GM10248 (cell line): ENCODE measurements at regions not wholly inside any gene's neighbourhood (a gene's known extent, or its start where the extent isn't known, plus 50 kb on each side); places are given as distances from the start of the nearest gene placed in this dataset.

Experiments used
- CTCF ChIA-PET: fragments of 300-600 bp; sonication (Branson Sonifier 250); formaldehyde crosslinking; extraction: SDS; loops from one replicate; lab custom pipeline; 2021; ENCODE audit warnings: antibody characterized with exemption; lab: Yijun Ruan, JAX
- POLR2A ChIA-PET: fragments of 350-650 bp; sonication (Branson Sonifier 250); formaldehyde crosslinking; extraction: SDS; loops from one replicate; lab custom pipeline; 2020; ENCODE audit warnings: antibody characterized with exemption; lab: Yijun Ruan, JAX
- DNase-seq: peaks from one replicate; pipeline ENCODE4 v3.0.0; 2012; ENCODE audit errors: extremely low spot score
- TF ChIP-seq, protein P1 (sequence below): IDR thresholded peaks from 2 replicates; pipeline ENCODE4 v1.5.1; 2012; ENCODE audit warnings: mild to moderate bottlenecking, low read depth; ENCODE audit errors: extremely low read depth, missing control alignments, control extremely low read depth

DNA sequence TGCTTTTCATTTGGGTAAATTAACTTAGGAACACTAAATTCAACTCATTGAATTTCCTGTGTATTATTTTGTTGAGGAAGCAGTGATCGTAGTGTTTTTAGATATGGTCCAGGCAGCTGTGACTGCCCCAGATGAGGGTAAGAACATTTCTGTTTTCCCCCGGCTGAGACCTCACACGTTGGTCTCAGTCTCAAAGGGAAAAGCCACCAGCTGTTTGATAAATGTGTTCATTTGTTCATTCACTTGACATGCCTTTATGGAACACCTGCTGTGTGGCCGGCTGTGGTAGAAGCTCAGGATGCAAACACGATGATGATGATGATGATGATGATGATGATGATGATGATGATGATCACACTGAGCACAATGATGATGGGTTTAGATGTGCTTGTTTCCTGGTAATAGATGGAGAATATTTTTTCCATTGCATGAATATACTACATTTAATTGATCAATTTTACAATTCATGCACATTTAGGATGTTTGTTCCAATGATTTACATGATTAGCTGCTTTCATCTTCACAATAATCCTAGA lies 125.6 kb upstream of the ZNF32 start:
- no peak for DNase-seq
- POLR2A ChIA-PET: no interaction called here
- TF ChIP-seq, protein P1, sequence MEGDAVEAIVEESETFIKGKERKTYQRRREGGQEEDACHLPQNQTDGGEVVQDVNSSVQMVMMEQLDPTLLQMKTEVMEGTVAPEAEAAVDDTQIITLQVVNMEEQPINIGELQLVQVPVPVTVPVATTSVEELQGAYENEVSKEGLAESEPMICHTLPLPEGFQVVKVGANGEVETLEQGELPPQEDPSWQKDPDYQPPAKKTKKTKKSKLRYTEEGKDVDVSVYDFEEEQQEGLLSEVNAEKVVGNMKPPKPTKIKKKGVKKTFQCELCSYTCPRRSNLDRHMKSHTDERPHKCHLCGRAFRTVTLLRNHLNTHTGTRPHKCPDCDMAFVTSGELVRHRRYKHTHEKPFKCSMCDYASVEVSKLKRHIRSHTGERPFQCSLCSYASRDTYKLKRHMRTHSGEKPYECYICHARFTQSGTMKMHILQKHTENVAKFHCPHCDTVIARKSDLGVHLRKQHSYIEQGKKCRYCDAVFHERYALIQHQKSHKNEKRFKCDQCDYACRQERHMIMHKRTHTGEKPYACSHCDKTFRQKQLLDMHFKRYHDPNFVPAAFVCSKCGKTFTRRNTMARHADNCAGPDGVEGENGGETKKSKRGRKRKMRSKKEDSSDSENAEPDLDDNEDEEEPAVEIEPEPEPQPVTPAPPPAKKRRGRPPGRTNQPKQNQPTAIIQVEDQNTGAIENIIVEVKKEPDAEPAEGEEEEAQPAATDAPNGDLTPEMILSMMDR: no peak
- CTCF ChIA-PET: interaction anchor here (1.0 to 2.0 kb wide), 2 partner anchors 11 to 26 kb away, joined by 3 to 6 read pairs; no protein-coding TSS in a partner anchor

DNA sequence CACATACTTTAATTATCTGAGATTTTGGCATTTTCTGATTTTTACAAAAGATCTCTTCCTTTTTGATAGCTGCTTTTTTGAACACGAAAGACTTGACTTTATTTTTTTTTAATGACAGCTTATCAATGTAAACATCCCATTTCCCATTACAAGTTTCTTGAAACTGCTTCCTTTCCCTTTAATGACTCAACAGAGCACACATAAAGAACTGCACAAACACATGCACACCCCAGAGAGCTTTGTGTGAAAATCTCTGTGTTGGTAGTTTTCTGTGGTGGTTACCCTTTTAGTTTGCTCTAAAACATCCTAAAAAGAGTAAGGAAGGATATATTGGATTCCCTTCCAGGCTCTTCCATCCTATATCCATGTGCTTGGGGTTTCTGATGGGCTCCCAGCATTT lies 125.1 kb upstream of the ZNF32 start:
- no peak for DNase-seq
- CTCF ChIA-PET: no interaction called here
- TF ChIP-seq, protein P1: no peak
- POLR2A ChIA-PET: no interaction called here

DNA sequence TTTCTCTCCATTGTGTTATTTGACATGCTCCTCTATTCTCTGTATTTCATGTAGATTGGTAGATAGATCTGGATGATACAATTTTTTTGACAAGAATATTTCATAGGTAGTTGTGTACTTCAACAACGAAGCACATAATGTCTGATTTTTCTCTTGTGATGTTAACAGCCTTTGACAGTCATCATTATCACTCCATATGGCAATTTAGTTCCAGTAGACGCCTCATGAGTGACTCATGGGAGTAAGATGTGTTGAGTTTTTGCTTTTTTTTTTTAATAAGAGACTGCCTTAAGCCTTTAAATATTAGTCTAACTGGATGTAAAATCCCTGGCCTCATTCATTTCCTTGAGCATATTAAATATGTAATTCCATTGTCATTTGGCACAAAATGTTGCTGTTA lies 123.5 kb upstream of the ZNF32 start:
- CTCF ChIA-PET: interaction anchor here (1.0 kb wide), 1 partner anchor 12 kb away, joined by 3 read pairs; no protein-coding TSS in a partner anchor
- DNase-seq: no peak
- POLR2A ChIA-PET: no interaction called here
- TF ChIP-seq, protein P1: no peak

DNA sequence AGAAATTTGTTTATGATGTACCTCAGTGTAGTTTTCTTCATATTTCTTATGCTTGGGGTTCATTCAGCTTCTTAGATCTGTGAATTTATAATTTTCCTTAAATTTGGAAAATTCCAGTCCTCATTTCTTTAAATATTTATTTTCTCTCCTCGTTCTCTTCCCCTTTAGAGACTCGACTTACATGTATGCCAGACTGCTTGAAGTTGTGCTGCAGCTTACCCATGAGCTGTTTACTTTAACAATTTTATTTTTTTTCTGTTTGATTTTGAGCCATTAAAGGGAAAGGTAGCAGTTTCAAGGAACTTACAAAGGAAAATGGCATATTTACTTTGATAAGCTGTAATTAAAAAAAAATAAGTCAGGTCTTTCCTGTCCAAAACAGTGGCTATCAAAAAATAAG lies 123.0 kb upstream of the ZNF32 start:
- CTCF ChIA-PET: interaction anchor here (1.0 kb wide), 1 partner anchor 12 kb away, joined by 3 read pairs; no protein-coding TSS in a partner anchor
- no peak for DNase-seq
- TF ChIP-seq, protein P1: no peak
- POLR2A ChIA-PET: no interaction called here

DNA sequence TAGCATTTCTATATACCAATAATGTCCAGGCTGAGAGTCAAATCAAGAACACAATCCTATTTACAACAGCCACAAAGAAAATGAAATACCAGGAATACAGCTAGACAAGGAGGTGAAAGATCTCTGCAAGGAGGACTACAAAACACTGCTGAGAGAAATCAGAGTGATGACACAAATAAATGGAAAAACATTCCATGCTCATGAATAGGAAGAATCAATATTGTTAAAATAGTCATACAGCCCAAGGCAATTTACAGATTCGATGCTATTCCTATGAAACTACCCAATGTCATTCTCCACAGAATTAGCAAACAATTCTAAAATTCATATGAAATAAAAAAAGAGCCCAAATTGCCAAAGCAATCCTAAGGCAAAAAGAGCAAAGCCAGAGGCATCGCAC lies 116.8 kb upstream of the ZNF32 start:
- DNase-seq: no peak
- POLR2A ChIA-PET: no interaction called here
- TF ChIP-seq, protein P1: no peak
- CTCF ChIA-PET: interaction anchor here (2.1 kb wide), 1 partner anchor 13 kb away, joined by 4 read pairs; no protein-coding TSS in a partner anchor

DNA sequence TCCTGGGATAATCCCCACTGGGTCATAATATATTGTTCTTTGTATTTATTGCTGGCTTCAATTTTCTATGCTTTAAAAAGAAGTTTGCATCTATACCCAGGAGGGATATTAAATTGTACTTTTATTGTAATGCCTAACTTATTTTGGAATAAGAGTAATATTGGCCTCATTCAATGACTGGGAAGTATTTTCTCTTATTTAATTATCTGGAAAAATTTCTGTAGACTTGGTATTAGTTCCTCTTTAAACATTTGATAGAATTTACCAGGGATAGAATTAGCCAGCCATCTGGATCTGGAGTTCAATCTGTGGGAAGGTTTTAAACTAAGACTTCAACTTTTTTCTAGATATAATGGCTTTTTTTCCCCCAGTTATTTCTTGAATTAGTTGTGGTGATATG lies 115.2 kb upstream of the ZNF32 start:
- ChIA-PET CTCF (interaction anchor here (1.2 kb wide), 1 partner anchor 12 kb away, joined by 6 read pairs; no protein-coding TSS in a partner anchor), POLR2A (no interaction called here)
- no peak for DNase-seq
- TF ChIP-seq, protein P1: no peak
